SK-N-SH treated with all-trans-retinoic acid at 6 μM for 48 hours (cell line): ENCODE measurements at regions not wholly inside any gene's neighbourhood (a gene's known extent, or its start where the extent isn't known, plus 50 kb on each side); places are given as distances from the start of the nearest gene placed in this dataset.

Experiments
- ATAC-seq: fragments of 200-7000 bp; cut with Tn5 transposase; 3 replicates; pipeline ENCODE4 v1.9.1; 2020; ENCODE audit warnings: mild to moderate bottlenecking, moderate library complexity
- ARNTL ChIP-seq: fragments of 450-650 bp; formaldehyde crosslinking; IDR thresholded peaks from 2 replicates; pipeline ENCODE4 v1.5.0; 2020; ENCODE audit warnings: low read depth, mild to moderate bottlenecking, moderate library complexity, borderline replicate concordance
- BACH2 ChIP-seq: fragments of 250-450 bp; sonication (Bioruptor Pico); IDR thresholded peaks from 2 replicates; pipeline ENCODE4 v1.9.0; 2021; ENCODE audit warnings: mild to moderate bottlenecking, borderline replicate concordance
- ESRRG ChIP-seq: fragments of 250-450 bp; sonication (Bioruptor Pico); IDR thresholded peaks from 2 replicates; pipeline ENCODE4 v1.6.1; 2021; ENCODE audit warnings: mild to moderate bottlenecking
- GLIS3 ChIP-seq: fragments of 250-450 bp; sonication (Bioruptor Pico); IDR thresholded peaks from 2 replicates; pipeline ENCODE4 v1.5.0; 2020; ENCODE audit warnings: mild to moderate bottlenecking, moderate library complexity
- OSR1 ChIP-seq: fragments of 250-450 bp; sonication (Bioruptor Pico); IDR thresholded peaks from 2 replicates; pipeline ENCODE4 v1.8.0; 2022; ENCODE audit warnings: moderate library complexity, mild to moderate bottlenecking, inconsistent platforms
- RARB ChIP-seq: fragments of 250-450 bp; sonication (Bioruptor Pico); IDR thresholded peaks from 2 replicates; pipeline ENCODE4 v1.8.0; 2021; ENCODE audit warnings: mild to moderate bottlenecking, moderate library complexity
- SNAI2 ChIP-seq: fragments of 250-450 bp; sonication (Bioruptor Pico); IDR thresholded peaks from 2 replicates; pipeline ENCODE4 v1.5.0; 2020; ENCODE audit warnings: mild to moderate bottlenecking, moderate library complexity
- TCF4 ChIP-seq: fragments of 250-450 bp; sonication (Bioruptor Pico); IDR thresholded peaks from 2 replicates; pipeline ENCODE4 v1.8.0; 2021; ENCODE audit warnings: mild to moderate bottlenecking, moderate library complexity, borderline replicate concordance
- TOX ChIP-seq: fragments of 250-450 bp; sonication (Bioruptor Pico); IDR thresholded peaks from 2 replicates; pipeline ENCODE4 v1.8.0; 2021; ENCODE audit warnings: mild to moderate bottlenecking, moderate library complexity, borderline replicate concordance
- ZC3H10 ChIP-seq: fragments of 250-450 bp; sonication (Bioruptor Pico); IDR thresholded peaks from 2 replicates; pipeline ENCODE4 v1.5.1; 2021; ENCODE audit warnings: mild to moderate bottlenecking, moderate library complexity
- ZFP3 ChIP-seq: fragments of 250-450 bp; sonication (Bioruptor Pico); IDR thresholded peaks from 2 replicates; pipeline ENCODE4 v1.5.0; 2020; ENCODE audit warnings: mild to moderate bottlenecking, moderate library complexity
- ZFP30 ChIP-seq: fragments of 450-650 bp; formaldehyde crosslinking; IDR thresholded peaks from 2 replicates; pipeline ENCODE4 v1.5.0; 2022; ENCODE audit warnings: mild to moderate bottlenecking, moderate library complexity
- ZNF70 ChIP-seq: fragments of 450-650 bp; formaldehyde crosslinking; IDR thresholded peaks from 2 replicates; pipeline ENCODE4 v1.5.0; 2020; ENCODE audit warnings: mild to moderate bottlenecking, moderate library complexity
- TF ChIP-seq, protein P1 (sequence below): fragments of 250-450 bp; sonication (Bioruptor Pico); IDR thresholded peaks from 2 replicates; pipeline ENCODE4 v1.5.1; 2021; ENCODE audit warnings: mild to moderate bottlenecking, moderate library complexity
- TF ChIP-seq, protein P2 (sequence below): fragments of 250-450 bp; sonication (Bioruptor Pico); IDR thresholded peaks from 2 replicates; pipeline ENCODE4 v1.8.0; 2020; ENCODE audit warnings: mild to moderate bottlenecking, moderate library complexity, borderline replicate concordance
- TF ChIP-seq, protein P3 (sequence below): fragments of 250-450 bp; sonication (Bioruptor Pico); IDR thresholded peaks from 2 replicates; pipeline ENCODE4 v1.5.1; 2020; ENCODE audit warnings: low read depth, mild to moderate bottlenecking, moderate library complexity
- TF ChIP-seq, protein P4 (sequence below): fragments of 250-450 bp; sonication (Bioruptor Pico); IDR thresholded peaks from 2 replicates; pipeline ENCODE4 v1.5.0; 2020; ENCODE audit warnings: mild to moderate bottlenecking, moderate library complexity
- TF ChIP-seq, protein P5 (sequence below): fragments of 250-450 bp; sonication (Bioruptor Pico); IDR thresholded peaks from 2 replicates; pipeline ENCODE4 v1.8.0; 2021; ENCODE audit warnings: low read depth, mild to moderate bottlenecking, moderate library complexity, borderline replicate concordance

DNA sequence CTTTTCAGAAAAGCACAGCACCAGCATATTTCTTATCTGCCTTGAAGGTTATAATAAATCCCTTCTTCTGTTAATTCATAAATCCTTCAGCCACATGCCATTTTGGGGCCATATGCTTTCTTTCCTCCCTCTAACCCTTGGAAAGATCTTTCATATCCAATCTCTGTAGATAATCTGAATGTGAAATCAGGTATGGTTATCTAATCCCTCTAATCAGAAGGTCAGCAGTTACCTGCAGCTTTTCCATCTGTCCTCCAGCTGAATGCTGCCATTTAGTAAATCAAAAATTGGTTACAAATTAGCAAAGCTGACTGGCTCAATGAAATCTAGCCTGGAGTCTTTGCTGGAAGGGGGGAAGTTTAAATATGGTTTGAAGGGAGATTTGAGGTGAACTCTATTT, 230.5 kb downstream of the PIK3C3 start (continued):
- TF ChIP-seq, protein P1, sequence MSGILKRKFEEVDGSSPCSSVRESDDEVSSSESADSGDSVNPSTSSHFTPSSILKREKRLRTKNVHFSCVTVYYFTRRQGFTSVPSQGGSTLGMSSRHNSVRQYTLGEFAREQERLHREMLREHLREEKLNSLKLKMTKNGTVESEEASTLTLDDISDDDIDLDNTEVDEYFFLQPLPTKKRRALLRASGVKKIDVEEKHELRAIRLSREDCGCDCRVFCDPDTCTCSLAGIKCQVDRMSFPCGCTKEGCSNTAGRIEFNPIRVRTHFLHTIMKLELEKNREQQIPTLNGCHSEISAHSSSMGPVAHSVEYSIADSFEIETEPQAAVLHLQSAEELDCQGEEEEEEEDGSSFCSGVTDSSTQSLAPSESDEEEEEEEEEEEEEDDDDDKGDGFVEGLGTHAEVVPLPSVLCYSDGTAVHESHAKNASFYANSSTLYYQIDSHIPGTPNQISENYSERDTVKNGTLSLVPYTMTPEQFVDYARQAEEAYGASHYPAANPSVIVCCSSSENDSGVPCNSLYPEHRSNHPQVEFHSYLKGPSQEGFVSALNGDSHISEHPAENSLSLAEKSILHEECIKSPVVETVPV (CRISPR knock-in tag): no peak
- TF ChIP-seq TCF4 (CRISPR knock-in tag): no peak
- TF ChIP-seq ZC3H10 (CRISPR knock-in tag): no peak
- no peak for TF ChIP-seq SNAI2 (CRISPR knock-in tag)
- TF ChIP-seq ZFP3: no peak
- TF ChIP-seq, protein P2, sequence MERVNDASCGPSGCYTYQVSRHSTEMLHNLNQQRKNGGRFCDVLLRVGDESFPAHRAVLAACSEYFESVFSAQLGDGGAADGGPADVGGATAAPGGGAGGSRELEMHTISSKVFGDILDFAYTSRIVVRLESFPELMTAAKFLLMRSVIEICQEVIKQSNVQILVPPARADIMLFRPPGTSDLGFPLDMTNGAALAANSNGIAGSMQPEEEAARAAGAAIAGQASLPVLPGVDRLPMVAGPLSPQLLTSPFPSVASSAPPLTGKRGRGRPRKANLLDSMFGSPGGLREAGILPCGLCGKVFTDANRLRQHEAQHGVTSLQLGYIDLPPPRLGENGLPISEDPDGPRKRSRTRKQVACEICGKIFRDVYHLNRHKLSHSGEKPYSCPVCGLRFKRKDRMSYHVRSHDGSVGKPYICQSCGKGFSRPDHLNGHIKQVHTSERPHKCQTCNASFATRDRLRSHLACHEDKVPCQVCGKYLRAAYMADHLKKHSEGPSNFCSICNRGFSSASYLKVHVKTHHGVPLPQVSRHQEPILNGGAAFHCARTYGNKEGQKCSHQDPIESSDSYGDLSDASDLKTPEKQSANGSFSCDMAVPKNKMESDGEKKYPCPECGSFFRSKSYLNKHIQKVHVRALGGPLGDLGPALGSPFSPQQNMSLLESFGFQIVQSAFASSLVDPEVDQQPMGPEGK: no peak
- TF ChIP-seq GLIS3 (CRISPR knock-in tag): no peak
- TF ChIP-seq BACH2: no peak
- no peak for TF ChIP-seq ZFP30 (CRISPR knock-in tag)
- no peak for TF ChIP-seq ESRRG (CRISPR knock-in tag)
- TF ChIP-seq OSR1 (CRISPR knock-in tag): no peak
- TF ChIP-seq TOX (CRISPR knock-in tag): no peak

DNA sequence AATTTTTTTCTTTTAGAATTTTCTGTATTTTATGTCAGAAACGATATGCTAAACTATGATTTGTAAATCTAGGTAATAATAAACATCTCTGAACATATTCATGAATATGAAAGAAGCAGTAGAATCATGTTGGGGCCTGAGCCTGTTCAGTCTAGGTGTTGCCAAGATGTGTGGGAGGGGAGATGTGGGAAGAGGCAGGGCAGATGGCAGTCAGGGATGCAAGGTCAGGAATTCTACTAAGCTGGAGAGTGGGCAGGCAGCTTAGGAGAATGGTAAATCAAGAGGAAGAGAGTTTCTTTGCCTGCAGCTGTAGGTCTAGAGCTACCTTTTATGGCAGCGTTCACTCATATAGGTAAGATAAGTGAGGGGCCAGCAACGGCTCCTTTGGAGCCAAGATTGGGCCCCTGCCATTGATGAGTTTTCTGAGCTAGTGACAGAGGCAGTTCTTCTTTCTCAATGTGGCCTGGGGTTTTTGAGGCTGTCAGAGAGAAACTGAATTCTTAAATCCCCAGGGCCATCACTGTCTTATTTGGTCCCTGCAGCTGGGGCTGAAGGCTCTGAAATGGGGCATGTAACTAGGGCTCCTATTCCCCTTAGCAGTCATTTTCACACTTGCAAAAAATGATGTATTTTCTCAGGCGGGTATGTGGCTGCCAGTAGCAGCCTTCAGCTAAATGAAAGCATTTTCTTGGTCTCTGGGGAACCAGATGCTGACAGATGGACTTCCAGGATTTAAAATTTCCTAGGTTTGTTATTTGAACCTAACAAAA, 232.8 kb downstream of the PIK3C3 start:
- no peak for TF ChIP-seq ZNF70 (CRISPR knock-in tag)
- TF ChIP-seq, protein P3, sequence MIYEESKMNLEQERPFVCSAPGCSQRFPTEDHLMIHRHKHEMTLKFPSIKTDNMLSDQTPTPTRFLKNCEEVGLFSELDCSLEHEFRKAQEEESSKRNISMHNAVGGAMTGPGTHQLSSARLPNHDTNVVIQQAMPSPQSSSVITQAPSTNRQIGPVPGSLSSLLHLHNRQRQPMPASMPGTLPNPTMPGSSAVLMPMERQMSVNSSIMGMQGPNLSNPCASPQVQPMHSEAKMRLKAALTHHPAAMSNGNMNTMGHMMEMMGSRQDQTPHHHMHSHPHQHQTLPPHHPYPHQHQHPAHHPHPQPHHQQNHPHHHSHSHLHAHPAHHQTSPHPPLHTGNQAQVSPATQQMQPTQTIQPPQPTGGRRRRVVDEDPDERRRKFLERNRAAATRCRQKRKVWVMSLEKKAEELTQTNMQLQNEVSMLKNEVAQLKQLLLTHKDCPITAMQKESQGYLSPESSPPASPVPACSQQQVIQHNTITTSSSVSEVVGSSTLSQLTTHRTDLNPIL (CRISPR knock-in tag): no peak
- no peak for ATAC-seq

DNA sequence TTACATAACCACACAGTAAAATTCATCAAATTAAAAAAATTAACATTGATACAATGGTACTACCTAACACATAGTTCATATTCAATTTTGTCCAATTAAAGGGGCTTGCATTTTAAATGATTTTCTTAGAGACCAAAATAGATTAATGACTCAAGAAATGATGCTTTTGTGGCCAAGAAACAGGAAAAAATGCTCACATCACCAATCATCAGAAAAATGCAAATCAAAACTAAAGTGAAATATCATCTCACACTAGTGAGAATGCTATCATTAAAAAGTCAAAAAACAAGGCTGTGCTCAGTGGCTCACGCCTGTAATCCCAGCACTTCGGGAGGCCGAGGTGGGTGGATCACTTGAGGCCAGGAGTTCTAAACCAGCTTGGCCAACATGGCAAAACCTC, 235.6 kb downstream of the PIK3C3 start:
- ATAC-seq: no peak

DNA sequence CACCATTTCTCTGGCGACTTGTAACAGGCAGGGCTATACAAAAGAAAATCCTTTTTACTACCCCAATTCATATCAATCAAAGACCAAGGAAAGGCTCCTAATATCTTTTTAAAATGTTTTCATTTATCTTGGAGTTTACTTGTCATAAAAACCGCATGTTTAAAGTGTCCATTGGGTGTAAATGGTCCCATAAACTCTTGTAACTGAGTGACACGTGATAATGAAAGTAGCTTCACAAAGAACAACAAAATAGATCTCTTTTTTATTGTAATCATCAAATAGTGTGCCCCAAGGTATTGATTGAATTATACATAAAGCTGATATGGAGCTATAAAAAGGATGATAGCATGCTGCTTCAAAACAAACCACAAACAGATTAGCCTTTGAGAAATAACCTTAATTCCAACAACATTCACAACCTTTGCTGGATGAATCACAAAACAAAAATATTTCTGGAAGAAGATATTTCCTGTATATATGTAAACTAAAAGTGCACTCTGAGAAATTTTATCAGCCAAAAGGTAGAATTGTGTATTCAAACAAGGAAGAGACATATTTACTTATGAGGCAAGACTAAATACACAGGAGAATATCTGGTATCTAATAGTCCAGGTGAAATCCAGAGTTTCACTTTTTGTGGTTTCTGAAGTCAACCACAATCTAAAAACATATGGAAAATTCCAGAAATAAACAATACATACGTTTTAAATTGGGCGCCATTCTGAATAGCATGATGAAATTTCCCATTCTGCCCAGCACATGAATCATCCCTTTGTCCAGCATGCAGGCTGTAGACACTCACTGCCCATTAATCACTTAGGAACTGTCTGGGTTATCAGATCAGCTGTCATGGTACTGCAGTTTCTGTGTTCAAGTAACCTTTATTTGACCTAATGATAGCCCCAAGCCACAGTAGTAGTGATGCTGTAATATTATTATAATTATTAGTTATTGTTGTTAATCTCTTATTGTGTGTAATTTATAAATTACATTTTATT, 237.5 kb downstream of the PIK3C3 start:
- ATAC-seq: peak; percentile 28; the same call in 1 of the 3 replicates
- TF ChIP-seq GLIS3 (CRISPR knock-in tag): peak; percentile 32; the same call in 1 of the 2 replicates
- TF ChIP-seq, protein P4, sequence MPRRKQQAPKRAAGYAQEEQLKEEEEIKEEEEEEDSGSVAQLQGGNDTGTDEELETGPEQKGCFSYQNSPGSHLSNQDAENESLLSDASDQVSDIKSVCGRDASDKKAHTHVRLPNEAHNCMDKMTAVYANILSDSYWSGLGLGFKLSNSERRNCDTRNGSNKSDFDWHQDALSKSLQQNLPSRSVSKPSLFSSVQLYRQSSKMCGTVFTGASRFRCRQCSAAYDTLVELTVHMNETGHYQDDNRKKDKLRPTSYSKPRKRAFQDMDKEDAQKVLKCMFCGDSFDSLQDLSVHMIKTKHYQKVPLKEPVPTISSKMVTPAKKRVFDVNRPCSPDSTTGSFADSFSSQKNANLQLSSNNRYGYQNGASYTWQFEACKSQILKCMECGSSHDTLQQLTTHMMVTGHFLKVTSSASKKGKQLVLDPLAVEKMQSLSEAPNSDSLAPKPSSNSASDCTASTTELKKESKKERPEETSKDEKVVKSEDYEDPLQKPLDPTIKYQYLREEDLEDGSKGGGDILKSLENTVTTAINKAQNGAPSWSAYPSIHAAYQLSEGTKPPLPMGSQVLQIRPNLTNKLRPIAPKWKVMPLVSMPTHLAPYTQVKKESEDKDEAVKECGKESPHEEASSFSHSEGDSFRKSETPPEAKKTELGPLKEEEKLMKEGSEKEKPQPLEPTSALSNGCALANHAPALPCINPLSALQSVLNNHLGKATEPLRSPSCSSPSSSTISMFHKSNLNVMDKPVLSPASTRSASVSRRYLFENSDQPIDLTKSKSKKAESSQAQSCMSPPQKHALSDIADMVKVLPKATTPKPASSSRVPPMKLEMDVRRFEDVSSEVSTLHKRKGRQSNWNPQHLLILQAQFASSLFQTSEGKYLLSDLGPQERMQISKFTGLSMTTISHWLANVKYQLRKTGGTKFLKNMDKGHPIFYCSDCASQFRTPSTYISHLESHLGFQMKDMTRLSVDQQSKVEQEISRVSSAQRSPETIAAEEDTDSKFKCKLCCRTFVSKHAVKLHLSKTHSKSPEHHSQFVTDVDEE: peak; percentile 81
- TF ChIP-seq, protein P5, sequence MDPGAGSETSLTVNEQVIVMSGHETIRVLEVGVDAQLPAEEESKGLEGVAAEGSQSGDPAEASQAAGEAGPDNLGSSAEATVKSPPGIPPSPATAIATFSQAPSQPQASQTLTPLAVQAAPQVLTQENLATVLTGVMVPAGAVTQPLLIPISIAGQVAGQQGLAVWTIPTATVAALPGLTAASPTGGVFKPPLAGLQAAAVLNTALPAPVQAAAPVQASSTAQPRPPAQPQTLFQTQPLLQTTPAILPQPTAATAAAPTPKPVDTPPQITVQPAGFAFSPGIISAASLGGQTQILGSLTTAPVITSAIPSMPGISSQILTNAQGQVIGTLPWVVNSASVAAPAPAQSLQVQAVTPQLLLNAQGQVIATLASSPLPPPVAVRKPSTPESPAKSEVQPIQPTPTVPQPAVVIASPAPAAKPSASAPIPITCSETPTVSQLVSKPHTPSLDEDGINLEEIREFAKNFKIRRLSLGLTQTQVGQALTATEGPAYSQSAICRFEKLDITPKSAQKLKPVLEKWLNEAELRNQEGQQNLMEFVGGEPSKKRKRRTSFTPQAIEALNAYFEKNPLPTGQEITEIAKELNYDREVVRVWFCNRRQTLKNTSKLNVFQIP (CRISPR knock-in tag): no peak
- TF ChIP-seq RARB: no peak
- no peak for TF ChIP-seq ESRRG (CRISPR knock-in tag)
- TF ChIP-seq TCF4 (CRISPR knock-in tag): peak; percentile 55
- TF ChIP-seq, protein P2: 0 out of 2 replicates have a peak, but pooled peaks have one; percentile 8
- no peak for TF ChIP-seq ARNTL (CRISPR knock-in tag)

More for the DNA sequence above, 235.6 kb downstream of the PIK3C3 start:
- TF ChIP-seq RARB: no peak
- TF ChIP-seq, protein P1 (CRISPR knock-in tag): no peak
- TF ChIP-seq, all 23 proteins: peak for 0
